ENCODE measurements at regions not wholly inside any gene's neighbourhood (a gene's known extent, or its start where the extent isn't known, plus 50 kb on each side); places are given as distances from the start of the nearest gene placed in this dataset.
A peak's percentile ranks its signal among the peaks of the same experiment; 100 is the strongest.

DNA sequence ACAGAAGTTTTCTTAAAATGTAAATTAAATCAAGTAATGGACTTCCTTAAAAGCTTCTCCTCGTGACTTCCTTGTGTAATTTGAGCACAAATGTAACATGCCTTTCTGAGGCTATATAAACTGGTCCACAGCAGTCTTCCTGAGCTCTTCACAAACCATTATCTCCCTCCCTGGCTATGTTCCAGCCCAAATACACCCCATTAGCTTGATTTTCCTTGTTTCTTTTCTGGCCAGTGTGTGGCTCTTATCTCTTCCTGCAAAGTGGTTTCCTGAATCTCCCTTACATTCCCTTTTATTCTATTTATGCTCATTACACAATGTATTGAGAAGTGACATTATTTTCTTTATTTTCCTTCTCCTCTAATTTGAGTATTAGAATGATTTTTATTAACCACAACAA lies 1085.3 kb upstream of the PCDH10 start:
- Histone ChIP-seq H3K4me3 (ENCODE audit: low read depth, low read length) (no peak overlapping the region), H3K27ac (ENCODE audit: low read depth, low read length) (no peak overlapping the region), H3K9me3 (ENCODE audit: control insufficient read depth, insufficient read depth, low read length) (peaks cover 8% of the 10 kb centered on the region), H3K27me3 (ENCODE audit: control insufficient read depth, insufficient read depth, low read length) (no peaks in the 10 kb centered on the region)
- TF ChIP-seq, protein P1, sequence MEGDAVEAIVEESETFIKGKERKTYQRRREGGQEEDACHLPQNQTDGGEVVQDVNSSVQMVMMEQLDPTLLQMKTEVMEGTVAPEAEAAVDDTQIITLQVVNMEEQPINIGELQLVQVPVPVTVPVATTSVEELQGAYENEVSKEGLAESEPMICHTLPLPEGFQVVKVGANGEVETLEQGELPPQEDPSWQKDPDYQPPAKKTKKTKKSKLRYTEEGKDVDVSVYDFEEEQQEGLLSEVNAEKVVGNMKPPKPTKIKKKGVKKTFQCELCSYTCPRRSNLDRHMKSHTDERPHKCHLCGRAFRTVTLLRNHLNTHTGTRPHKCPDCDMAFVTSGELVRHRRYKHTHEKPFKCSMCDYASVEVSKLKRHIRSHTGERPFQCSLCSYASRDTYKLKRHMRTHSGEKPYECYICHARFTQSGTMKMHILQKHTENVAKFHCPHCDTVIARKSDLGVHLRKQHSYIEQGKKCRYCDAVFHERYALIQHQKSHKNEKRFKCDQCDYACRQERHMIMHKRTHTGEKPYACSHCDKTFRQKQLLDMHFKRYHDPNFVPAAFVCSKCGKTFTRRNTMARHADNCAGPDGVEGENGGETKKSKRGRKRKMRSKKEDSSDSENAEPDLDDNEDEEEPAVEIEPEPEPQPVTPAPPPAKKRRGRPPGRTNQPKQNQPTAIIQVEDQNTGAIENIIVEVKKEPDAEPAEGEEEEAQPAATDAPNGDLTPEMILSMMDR (IDR thresholded peaks at IDR 0.05; ENCODE audit: low read depth, low read length): no peak
- peak; percentile 1 for DNase-seq (ENCODE audit: low read depth, low spot score)
- CTCF ChIA-PET: interaction anchor here (1.4 kb wide), 1 partner anchor 14 kb away, joined by 4 read pairs; no protein-coding TSS in a partner anchor
- POLR2A ChIA-PET: no interaction called here

GRCh38 chr4:132065940-132066495 lies 1083.1 kb upstream of the PCDH10 start:
- no peak overlapping the region for H3K27ac ChIP-seq (ENCODE audit: low read depth, low read length)
- CTCF ChIA-PET: interaction anchor here (0.8 kb wide), 1 partner anchor 16 kb away, joined by 3 read pairs; no protein-coding TSS in a partner anchor
- H3K9me3 ChIP-seq (ENCODE audit: control insufficient read depth, insufficient read depth, low read length): peaks cover 8% of the 10 kb centered on the region
- no peak overlapping the region for H3K4me3 ChIP-seq (ENCODE audit: low read depth, low read length)
- peak; percentile 4 for DNase-seq (ENCODE audit: low read depth, low spot score)
- TF ChIP-seq, protein P1 (IDR thresholded peaks at IDR 0.05; ENCODE audit: low read depth, low read length): no peak
- no peaks in the 10 kb centered on the region for H3K27me3 ChIP-seq (ENCODE audit: control insufficient read depth, insufficient read depth, low read length)
- POLR2A ChIA-PET: no interaction called here

GRCh38 chr4:132071815-132072214 lies 1077.3 kb upstream of the PCDH10 start:
- DNase-seq (ENCODE audit: low read depth, low spot score): peak; percentile 13
- ChIA-PET POLR2A (no interaction called here), CTCF (no interaction called here)
- Histone ChIP-seq H3K9me3 (ENCODE audit: control insufficient read depth, insufficient read depth, low read length) (no peaks in the 10 kb centered on the region), H3K27me3 (ENCODE audit: control insufficient read depth, insufficient read depth, low read length) (no peaks in the 10 kb centered on the region), H3K27ac (ENCODE audit: low read depth, low read length) (no peak overlapping the region), H3K4me3 (ENCODE audit: low read depth, low read length) (no peak overlapping the region)
- TF ChIP-seq, protein P1 (IDR thresholded peaks at IDR 0.05; ENCODE audit: low read depth, low read length): no peak

- DNase-seq (ENCODE audit: low read depth, low spot score): no peak
- Histone ChIP-seq H3K9me3 (ENCODE audit: control insufficient read depth, insufficient read depth, low read length) (no peaks in the 10 kb centered on the region), H3K27ac (ENCODE audit: low read depth, low read length) (no peak overlapping the region), H3K4me3 (ENCODE audit: low read depth, low read length) (no peak overlapping the region), H3K27me3 (ENCODE audit: control insufficient read depth, insufficient read depth, low read length) (no peaks in the 10 kb centered on the region)
- ChIA-PET CTCF (no interaction called here), POLR2A (no interaction called here)
- TF ChIP-seq, protein P1 (IDR thresholded peaks at IDR 0.05; ENCODE audit: low read depth, low read length): peak; percentile 29
Measured at GRCh38 chr4:132076829-132077228, 1072.3 kb upstream of the PCDH10 start.

- Histone ChIP-seq H3K27ac (ENCODE audit: low read depth, low read length) (no peak overlapping the region), H3K9me3 (ENCODE audit: control insufficient read depth, insufficient read depth, low read length) (no peaks in the 10 kb centered on the region), H3K27me3 (ENCODE audit: control insufficient read depth, insufficient read depth, low read length) (no peaks in the 10 kb centered on the region), H3K4me3 (ENCODE audit: low read depth, low read length) (no peak overlapping the region)
- TF ChIP-seq, protein P1 (IDR thresholded peaks at IDR 0.05; ENCODE audit: low read depth, low read length): no peak
- DNase-seq (ENCODE audit: low read depth, low spot score): no peak
- ChIA-PET CTCF (no interaction called here), POLR2A (no interaction called here)
Measured at GRCh38 chr4:132085105-132085504, 1064.0 kb upstream of the PCDH10 start.

Data from AG04450 (cell line).